ENCODE measurements at regions not wholly inside any gene's neighbourhood (a gene's known extent, or its start where the extent isn't known, plus 50 kb on each side); places are given as distances from the start of the nearest gene placed in this dataset.
"Not testable (repeated sequence)": the region's sequence is repeated elsewhere in the genome, so short reads cannot be mapped to it uniquely, and the experiment has no call there.

GRCh38 chr3:189375532-189375931 is 203.8 kb downstream of the TPRG1 start:
- DNase-seq, result no peak

DNA sequence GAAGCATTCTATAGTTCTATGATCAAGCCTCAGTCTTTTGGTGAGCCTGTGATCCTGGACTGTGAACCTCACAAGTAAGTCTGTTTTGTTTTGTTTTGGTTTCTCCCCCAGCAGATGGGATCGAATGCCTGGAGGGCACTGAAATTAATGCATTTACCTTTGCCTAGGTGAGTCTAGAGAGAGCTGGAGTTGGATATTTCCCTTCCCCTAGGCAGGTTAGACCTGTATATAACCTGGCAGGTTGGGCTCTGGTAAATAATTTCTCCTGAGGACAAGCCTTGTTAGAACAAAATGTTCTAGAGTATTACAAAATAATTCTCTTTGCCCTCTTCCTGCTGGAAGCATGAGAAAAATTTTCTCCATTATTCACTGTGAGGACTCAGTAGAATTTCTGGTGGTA is 211.9 kb downstream of the TPRG1 start:
- no peak for DNase-seq

DNA sequence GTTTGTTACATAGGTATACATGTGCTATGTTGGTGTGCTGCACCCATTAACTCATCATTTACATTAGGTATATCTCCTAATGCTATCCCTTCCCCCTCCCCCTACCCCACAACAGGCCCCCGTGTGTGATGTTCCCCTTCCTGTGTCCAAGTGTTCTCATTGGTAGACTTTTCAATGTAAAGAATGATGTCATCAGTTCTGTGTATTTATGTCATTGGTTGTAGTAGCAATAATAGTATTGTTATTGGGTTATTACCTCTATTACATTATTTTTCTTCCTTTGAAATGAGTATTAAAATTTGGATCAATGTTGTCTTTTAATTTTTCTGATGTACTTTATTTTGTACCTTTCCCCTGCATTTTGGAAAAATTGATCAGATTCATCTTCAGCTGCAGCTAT is 214.1 kb downstream of the TPRG1 start:
- DNase-seq, result not testable (repeated sequence)

DNA sequence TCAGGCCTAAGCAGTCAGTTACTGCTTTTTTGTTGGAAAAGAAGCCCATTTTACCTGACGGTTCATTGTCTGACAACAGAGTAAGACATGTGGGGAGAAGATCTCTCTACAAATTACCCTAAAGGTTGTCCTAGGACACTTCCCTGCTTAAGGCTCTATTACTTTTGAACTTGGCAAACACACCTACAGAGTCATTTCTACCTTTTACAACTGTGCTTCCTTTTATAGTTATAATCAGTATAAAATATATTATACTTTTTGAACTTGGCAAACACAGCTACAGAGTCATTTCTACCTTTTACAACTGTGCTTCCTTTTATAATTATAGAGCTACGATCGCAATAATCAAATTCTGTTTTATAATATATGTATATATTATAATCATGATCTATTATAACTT is 215.0 kb downstream of the TPRG1 start:
- DNase-seq, result no peak

DNA sequence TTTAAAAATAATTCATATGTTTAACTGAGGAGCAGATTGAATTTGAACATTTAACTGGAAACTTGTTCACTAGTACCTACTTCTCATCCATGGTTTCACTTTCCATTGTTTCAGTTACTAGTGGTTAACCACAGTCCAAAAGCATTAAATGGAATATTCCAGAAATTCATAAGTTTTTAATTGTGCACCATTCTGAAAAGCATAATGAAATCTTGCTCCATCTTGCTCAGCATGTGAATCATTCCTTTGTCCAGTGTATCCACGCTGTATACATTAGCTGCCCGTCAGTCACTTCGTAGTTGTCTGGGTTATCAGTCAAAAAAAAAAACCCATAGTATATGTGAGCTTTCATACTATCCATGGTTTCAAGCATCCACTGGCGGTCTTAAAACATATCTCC is 217.6 kb downstream of the TPRG1 start:
- DNase-seq, result no peak

DNA sequence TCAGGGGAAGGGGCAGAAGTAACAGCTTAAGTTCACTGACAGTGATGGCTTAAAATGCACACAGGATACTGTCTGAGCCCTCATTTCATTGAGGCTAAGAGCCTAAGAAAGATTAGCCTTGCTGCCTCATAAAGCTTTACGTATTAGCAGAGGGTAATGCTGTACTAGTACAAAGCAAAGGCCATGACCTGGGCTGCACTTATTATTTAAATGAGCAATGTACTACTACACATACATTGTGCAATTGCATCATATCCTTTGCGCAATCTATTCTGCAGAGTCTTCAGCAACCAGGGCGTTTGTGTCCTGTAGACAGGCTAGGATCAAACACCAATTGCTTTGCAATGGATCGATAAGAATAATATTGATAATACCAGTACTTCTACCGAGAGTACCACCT is 221.8 kb downstream of the TPRG1 start:
- DNase-seq, result no peak

GRCh38 chr3:189394599-189395121 is 222.9 kb downstream of the TPRG1 start:
- no peak for DNase-seq

GRCh38 chr3:189395825-189396224 is 224.1 kb downstream of the TPRG1 start:
- DNase-seq, result no peak

DNA sequence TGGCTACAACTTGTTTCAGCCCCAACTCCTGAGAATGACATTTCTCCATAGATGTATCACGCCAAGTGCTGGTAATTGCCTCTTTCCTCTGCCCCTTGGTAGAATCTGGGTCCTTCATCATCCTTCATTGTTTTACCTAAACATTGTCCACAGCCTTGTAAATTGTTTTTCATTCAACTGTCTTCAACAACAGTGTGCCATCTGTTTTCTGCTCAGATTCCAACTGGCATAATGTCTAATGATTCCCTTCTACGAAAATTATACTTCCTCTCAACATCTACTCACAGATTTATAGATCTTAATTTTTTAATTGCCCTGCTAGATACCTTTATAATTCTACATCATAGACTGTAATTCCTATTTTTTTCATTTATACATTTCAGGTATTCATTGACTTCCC is 226.9 kb downstream of the TPRG1 start:
- DNase-seq, result no peak

- DNase-seq, result no peak
Observed at GRCh38 chr3:189401196-189401595, 229.4 kb downstream of the TPRG1 start.

GRCh38 chr3:189403194-189403593 is 228.0 kb upstream of the TP63 start:
- no peak for DNase-seq

DNA sequence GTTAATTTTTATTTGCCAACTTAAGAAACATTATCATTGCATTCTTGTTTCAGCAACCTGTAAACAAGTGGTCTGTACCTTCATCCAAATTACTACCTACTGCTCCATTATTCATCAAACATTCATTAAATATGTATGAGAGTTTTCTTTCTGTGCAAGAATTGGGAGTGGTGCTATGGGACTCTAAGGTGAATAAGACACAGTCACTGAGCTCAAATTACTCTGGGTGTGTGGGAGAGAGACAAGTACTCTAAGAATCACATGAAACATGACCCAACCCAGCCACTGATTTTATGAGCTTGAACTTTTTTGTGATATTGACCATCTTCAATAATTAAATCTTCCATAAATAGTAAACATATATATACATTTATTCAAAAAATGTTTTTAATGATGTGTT is 227.2 kb upstream of the TP63 start:
- no peak for DNase-seq

DNA sequence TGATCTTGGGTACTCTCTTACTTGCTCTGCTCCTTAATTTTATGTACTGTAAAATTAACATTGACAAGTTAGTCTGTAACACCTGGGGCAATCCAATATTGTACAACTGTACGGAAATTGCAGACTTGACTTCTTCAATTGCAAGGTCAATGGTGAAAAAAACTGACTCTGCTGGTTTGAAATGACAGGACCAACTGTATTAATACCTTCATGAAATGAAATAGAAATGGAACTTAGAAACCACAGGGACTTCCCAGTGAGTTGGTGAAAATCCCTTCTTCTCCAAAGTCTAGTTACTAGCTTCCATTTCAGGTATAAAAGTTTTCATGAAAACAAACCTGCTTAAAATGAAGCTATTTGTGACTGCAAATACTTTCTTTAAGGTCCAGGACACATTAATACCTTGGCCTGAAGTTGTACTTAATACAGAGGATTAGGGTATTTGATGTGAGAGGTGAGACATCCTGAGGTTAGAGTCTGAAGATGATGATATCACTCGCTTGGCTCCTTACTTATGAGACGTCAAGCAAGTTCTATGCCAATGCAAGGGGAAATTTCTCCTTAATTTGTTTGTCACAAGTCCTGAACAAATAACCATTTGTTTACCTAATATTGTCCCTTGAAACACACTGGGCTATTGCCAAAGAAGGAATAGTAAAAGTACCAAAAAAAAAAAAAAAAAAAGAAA is 226.2 kb upstream of the TP63 start:
- DNase-seq, result no peak

GRCh38 chr3:189406148-189406547 is 225.0 kb upstream of the TP63 start:
- no peak for DNase-seq

DNA sequence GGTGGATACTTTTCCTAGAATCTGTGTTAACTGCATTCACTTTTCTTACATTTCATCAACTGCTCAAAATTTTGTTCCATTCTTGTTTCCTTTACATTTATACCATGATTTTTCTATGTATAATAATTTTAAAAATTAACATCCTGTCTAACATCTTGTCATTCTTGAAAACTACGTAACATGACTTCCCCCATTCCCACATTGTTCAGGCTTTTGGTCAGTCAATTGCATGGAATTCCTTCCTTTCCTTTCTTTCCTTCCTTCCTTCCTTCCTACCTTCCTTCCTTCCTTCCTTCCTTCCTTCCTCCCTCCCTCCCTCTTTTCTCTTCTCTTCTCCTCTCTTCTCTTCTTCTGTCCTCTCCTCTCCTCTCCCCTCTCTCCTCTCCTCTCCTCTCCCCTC is 220.7 kb upstream of the TP63 start:
- DNase-seq, result no peak

DNA sequence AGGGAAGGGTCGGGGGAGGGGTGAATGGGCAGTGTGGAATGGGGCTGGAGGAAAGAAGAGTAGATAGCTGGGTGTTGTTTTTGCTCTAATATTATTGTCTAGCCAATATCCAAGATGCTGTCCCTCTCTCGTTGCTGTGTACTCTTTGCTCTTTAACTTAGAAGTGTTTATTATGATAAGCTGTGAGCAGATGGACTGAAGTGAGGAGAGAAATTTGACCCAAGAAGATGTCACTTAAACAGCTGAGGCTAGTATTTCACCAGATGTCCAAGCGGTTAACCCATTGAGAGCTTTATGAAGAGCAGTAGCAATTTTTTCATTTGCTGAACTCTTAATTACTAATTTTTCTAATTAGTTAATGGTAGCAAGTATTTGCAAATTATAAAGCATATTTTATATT is 212.2 kb upstream of the TP63 start:
- no peak for DNase-seq

DNA sequence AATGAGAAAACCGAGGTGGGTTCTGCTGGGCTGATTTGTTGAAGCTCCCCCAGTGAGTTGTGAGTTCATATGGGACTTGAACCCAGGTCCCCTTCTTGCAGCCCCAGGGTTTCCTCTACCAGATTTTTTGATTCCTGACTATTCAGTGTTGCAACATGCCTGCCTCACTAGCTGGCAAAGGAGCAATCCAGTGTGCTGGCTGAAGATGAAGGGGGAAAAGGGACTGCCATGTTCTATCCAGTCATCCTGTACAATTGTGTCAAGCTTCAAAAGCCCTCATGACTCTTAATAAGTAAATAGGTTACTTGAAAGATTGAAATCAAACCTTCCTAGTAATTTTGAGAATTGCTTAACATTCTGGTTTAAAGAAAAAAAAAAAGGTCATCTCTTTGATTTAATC is 211.5 kb upstream of the TP63 start:
- no peak for DNase-seq

- no peak for DNase-seq
Observed at GRCh38 chr3:189424922-189425321, 206.3 kb upstream of the TP63 start.

DNA sequence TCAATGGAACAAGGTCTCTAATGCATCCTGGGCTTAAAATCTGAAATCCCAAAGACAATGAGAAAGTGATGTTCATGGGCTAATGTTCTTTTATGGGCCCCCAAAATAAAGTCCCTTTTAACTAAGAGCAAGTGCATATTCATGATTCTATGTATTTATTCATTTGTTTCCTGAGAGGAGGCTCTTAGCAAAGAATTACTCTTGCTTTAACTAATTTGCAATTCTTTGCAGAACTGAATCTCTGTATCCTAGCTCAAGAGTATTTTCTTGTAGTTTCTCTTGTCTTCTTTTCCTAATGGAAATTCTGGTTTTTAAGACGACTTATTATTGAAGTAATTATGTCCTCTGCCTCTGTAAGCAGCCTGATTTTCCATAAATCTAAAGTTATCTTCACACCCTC is 202.2 kb upstream of the TP63 start:
- DNase-seq, result no peak

GRCh38 chr3:189430166-189430565 is 201.0 kb upstream of the TP63 start:
- no peak for DNase-seq

DNA sequence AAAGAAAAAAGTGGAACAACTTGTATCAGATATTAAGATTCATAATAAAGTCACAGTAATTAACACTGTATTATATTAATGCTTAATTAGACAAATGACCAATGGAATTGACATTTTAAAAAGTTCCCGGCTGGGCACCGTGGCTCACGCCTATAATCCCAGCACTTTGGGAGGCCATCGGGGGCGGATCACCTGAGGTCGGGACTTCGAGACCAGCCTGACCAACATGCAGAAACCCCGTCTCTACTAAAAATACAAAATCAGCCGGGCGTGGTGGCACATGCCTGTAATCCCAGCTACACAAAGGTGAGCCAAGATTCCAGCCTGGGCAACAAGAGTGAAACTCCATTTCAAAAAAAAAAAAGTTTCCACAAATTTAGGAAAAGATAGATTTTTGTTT is 188.9 kb upstream of the TP63 start:
- DNase-seq, result not testable (repeated sequence)

DNA sequence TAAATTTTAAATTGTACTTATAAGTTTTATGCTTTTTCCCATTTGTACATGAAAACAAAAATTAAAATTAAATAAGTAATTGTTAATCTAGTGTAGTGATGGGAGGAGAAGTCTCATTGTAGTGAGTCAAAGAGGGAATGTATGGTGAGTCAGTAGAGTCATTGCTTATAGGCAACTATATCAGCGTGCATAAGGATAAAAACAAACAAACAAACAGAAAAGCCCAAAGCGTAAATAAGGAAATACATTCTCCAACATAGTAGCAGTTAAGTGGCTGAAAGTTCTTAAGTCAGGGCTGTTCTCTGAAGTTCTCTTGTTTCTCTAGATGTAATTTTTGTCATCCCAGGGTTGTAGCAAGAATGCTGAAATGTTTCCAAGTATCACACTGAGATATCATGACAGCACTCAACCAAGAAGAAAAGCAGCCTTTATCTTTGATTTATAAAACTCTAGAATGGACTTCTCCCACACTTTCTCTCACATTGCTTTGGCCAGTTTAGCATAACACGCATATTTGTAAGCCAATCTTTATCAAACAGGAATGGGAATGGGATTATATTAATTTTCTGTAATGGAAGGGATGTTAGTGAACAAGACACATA is 184.1 kb upstream of the TP63 start:
- DNase-seq, result no peak

DNA sequence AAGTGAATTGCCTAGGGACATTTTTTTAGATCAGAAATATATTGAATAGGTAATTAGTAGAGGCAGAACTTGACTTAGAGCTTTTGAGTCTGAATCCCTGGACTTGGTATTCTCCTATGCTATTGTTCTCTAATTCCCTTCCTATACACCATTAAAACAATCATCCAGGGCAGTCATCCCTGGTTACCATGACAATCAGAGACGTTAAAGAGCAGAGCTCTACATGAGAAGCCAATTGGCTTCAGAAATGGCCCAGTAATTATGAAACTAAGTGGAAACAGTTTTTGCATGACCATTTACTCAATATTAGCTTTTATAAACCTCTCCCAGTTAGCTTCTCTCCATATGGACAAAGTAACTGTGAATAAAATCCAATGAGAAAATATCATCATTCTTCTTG is 182.1 kb upstream of the TP63 start:
- DNase-seq, result no peak

- DNase-seq, result no peak
Observed at GRCh38 chr3:189455009-189455408, 176.2 kb upstream of the TP63 start.

All from activated naive CD4-positive, alpha-beta T cell treated with anti-CD3 and anti-CD28 coated beads, Interleukin-2, amount 50 U/mL, for 16 hours (primary cell).